ENCODE measurements at regions not wholly inside any gene's neighbourhood (a gene's known extent, or its start where the extent isn't known, plus 50 kb on each side); places are given as distances from the start of the nearest gene placed in this dataset.

GRCh38 chr20:11043001-11043400 lies 369.2 kb upstream of the JAG1 start:
- TF ChIP-seq SNAI2 (CRISPR knock-in tag; IDR thresholded peaks at IDR 0.05), result no peak
- no peak for TF ChIP-seq PATZ1 (CRISPR knock-in tag; IDR thresholded peaks at IDR 0.05; ENCODE audit: borderline replicate concordance)
- TF ChIP-seq ZNF8 (CRISPR knock-in tag; IDR thresholded peaks at IDR 0.05), result no peak
- TF ChIP-seq ZNF70 (CRISPR knock-in tag; IDR thresholded peaks at IDR 0.05), result no peak
- TF ChIP-seq POU6F1 (CRISPR knock-in tag; IDR thresholded peaks at IDR 0.05; ENCODE audit: borderline replicate concordance, low read depth), result no peak
- no peak for TF ChIP-seq RARB (CRISPR knock-in tag; IDR thresholded peaks at IDR 0.05)
